SK-N-SH treated with all-trans-retinoic acid at 6 μM for 48 hours (cell line): ENCODE measurements at regions not wholly inside any gene's neighbourhood (a gene's known extent, or its start where the extent isn't known, plus 50 kb on each side); places are given as distances from the start of the nearest gene placed in this dataset.

Source experiments
- ATAC-seq: fragments of 200-7000 bp; cut with Tn5 transposase; 3 replicates; pipeline ENCODE4 v1.9.1; 2020; ENCODE audit warnings: mild to moderate bottlenecking, moderate library complexity
- ARNTL ChIP-seq: fragments of 450-650 bp; formaldehyde crosslinking; IDR thresholded peaks from 2 replicates; pipeline ENCODE4 v1.5.0; 2020; ENCODE audit warnings: low read depth, mild to moderate bottlenecking, moderate library complexity, borderline replicate concordance
- BACH2 ChIP-seq: fragments of 250-450 bp; sonication (Bioruptor Pico); IDR thresholded peaks from 2 replicates; pipeline ENCODE4 v1.9.0; 2021; ENCODE audit warnings: mild to moderate bottlenecking, borderline replicate concordance
- CREB5 ChIP-seq: fragments of 250-450 bp; sonication (Bioruptor Pico); IDR thresholded peaks from 2 replicates; pipeline ENCODE4 v1.5.1; 2020; ENCODE audit warnings: low read depth, mild to moderate bottlenecking, moderate library complexity
- CSDC2 ChIP-seq: fragments of 250-450 bp; sonication (Bioruptor Pico); IDR thresholded peaks from 2 replicates; pipeline ENCODE4 v1.5.0; 2020; ENCODE audit warnings: mild to moderate bottlenecking, moderate library complexity
- ESRRG ChIP-seq: fragments of 250-450 bp; sonication (Bioruptor Pico); IDR thresholded peaks from 2 replicates; pipeline ENCODE4 v1.6.1; 2021; ENCODE audit warnings: mild to moderate bottlenecking
- GLIS3 ChIP-seq: fragments of 250-450 bp; sonication (Bioruptor Pico); IDR thresholded peaks from 2 replicates; pipeline ENCODE4 v1.5.0; 2020; ENCODE audit warnings: mild to moderate bottlenecking, moderate library complexity
- ISL1 ChIP-seq: fragments of 250-450 bp; sonication (Bioruptor Pico); IDR thresholded peaks from 2 replicates; pipeline ENCODE4 v2.1.2; 2022; ENCODE audit warnings: mild to moderate bottlenecking, moderate library complexity
- OSR1 ChIP-seq: fragments of 250-450 bp; sonication (Bioruptor Pico); IDR thresholded peaks from 2 replicates; pipeline ENCODE4 v1.8.0; 2022; ENCODE audit warnings: moderate library complexity, mild to moderate bottlenecking, inconsistent platforms
- POU6F1 ChIP-seq: fragments of 250-450 bp; sonication (Bioruptor Pico); IDR thresholded peaks from 2 replicates; pipeline ENCODE4 v1.8.0; 2021; ENCODE audit warnings: low read depth, mild to moderate bottlenecking, moderate library complexity, borderline replicate concordance
- PPARA ChIP-seq: fragments of 250-450 bp; sonication (Bioruptor Pico); IDR thresholded peaks from 2 replicates; pipeline ENCODE4 v1.5.0; 2020; ENCODE audit warnings: mild to moderate bottlenecking, borderline replicate concordance
- RARB ChIP-seq: fragments of 250-450 bp; sonication (Bioruptor Pico); IDR thresholded peaks from 2 replicates; pipeline ENCODE4 v1.8.0; 2021; ENCODE audit warnings: mild to moderate bottlenecking, moderate library complexity
- SNAI2 ChIP-seq: fragments of 250-450 bp; sonication (Bioruptor Pico); IDR thresholded peaks from 2 replicates; pipeline ENCODE4 v1.5.0; 2020; ENCODE audit warnings: mild to moderate bottlenecking, moderate library complexity
- TOX ChIP-seq: fragments of 250-450 bp; sonication (Bioruptor Pico); IDR thresholded peaks from 2 replicates; pipeline ENCODE4 v1.8.0; 2021; ENCODE audit warnings: mild to moderate bottlenecking, moderate library complexity, borderline replicate concordance
- ZFP3 ChIP-seq: fragments of 250-450 bp; sonication (Bioruptor Pico); IDR thresholded peaks from 2 replicates; pipeline ENCODE4 v1.5.0; 2020; ENCODE audit warnings: mild to moderate bottlenecking, moderate library complexity
- ZFP30 ChIP-seq: fragments of 450-650 bp; formaldehyde crosslinking; IDR thresholded peaks from 2 replicates; pipeline ENCODE4 v1.5.0; 2022; ENCODE audit warnings: mild to moderate bottlenecking, moderate library complexity
- ZNF565 ChIP-seq: fragments of 450-650 bp; formaldehyde crosslinking; conservative IDR thresholded peaks from 2 replicates; pipeline ENCODE4 v1.5.0; 2020; ENCODE audit warnings: low read depth, mild to moderate bottlenecking, moderate library complexity
- ZNF70 ChIP-seq: fragments of 450-650 bp; formaldehyde crosslinking; IDR thresholded peaks from 2 replicates; pipeline ENCODE4 v1.5.0; 2020; ENCODE audit warnings: mild to moderate bottlenecking, moderate library complexity
- ZNF8 ChIP-seq: fragments of 450-650 bp; formaldehyde crosslinking; IDR thresholded peaks from 2 replicates; pipeline ENCODE4 v1.5.0; 2020; ENCODE audit warnings: mild to moderate bottlenecking, moderate library complexity
- TF ChIP-seq, protein P1 (sequence below): fragments of 250-450 bp; sonication (Bioruptor Pico); IDR thresholded peaks from 2 replicates; pipeline ENCODE4 v1.5.0; 2020; ENCODE audit warnings: mild to moderate bottlenecking, moderate library complexity
- TF ChIP-seq, protein P2 (sequence below): fragments of 250-450 bp; sonication (Bioruptor Pico); IDR thresholded peaks from 2 replicates; pipeline ENCODE4 v1.5.1; 2021; ENCODE audit warnings: mild to moderate bottlenecking, moderate library complexity

- TF ChIP-seq, protein P1, sequence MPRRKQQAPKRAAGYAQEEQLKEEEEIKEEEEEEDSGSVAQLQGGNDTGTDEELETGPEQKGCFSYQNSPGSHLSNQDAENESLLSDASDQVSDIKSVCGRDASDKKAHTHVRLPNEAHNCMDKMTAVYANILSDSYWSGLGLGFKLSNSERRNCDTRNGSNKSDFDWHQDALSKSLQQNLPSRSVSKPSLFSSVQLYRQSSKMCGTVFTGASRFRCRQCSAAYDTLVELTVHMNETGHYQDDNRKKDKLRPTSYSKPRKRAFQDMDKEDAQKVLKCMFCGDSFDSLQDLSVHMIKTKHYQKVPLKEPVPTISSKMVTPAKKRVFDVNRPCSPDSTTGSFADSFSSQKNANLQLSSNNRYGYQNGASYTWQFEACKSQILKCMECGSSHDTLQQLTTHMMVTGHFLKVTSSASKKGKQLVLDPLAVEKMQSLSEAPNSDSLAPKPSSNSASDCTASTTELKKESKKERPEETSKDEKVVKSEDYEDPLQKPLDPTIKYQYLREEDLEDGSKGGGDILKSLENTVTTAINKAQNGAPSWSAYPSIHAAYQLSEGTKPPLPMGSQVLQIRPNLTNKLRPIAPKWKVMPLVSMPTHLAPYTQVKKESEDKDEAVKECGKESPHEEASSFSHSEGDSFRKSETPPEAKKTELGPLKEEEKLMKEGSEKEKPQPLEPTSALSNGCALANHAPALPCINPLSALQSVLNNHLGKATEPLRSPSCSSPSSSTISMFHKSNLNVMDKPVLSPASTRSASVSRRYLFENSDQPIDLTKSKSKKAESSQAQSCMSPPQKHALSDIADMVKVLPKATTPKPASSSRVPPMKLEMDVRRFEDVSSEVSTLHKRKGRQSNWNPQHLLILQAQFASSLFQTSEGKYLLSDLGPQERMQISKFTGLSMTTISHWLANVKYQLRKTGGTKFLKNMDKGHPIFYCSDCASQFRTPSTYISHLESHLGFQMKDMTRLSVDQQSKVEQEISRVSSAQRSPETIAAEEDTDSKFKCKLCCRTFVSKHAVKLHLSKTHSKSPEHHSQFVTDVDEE (CRISPR knock-in tag), result no peak
- TF ChIP-seq POU6F1 (CRISPR knock-in tag), result no peak
- TF ChIP-seq ZNF70 (CRISPR knock-in tag), result no peak
- no peak for TF ChIP-seq ISL1 (CRISPR knock-in tag)
- TF ChIP-seq, protein P2, sequence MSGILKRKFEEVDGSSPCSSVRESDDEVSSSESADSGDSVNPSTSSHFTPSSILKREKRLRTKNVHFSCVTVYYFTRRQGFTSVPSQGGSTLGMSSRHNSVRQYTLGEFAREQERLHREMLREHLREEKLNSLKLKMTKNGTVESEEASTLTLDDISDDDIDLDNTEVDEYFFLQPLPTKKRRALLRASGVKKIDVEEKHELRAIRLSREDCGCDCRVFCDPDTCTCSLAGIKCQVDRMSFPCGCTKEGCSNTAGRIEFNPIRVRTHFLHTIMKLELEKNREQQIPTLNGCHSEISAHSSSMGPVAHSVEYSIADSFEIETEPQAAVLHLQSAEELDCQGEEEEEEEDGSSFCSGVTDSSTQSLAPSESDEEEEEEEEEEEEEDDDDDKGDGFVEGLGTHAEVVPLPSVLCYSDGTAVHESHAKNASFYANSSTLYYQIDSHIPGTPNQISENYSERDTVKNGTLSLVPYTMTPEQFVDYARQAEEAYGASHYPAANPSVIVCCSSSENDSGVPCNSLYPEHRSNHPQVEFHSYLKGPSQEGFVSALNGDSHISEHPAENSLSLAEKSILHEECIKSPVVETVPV (CRISPR knock-in tag), result no peak
- TF ChIP-seq ZFP3, result no peak
- TF ChIP-seq PPARA (CRISPR knock-in tag), result no peak
- TF ChIP-seq ZFP30 (CRISPR knock-in tag), result no peak
- TF ChIP-seq CREB5 (CRISPR knock-in tag), result no peak
- no peak for TF ChIP-seq SNAI2 (CRISPR knock-in tag)
- no peak for TF ChIP-seq CSDC2 (CRISPR knock-in tag)
- no peak for TF ChIP-seq ZNF8 (CRISPR knock-in tag)
- no peak for TF ChIP-seq ESRRG (CRISPR knock-in tag)
- no peak for TF ChIP-seq TOX (CRISPR knock-in tag)
- TF ChIP-seq RARB (CRISPR knock-in tag), result no peak
- no peak for ATAC-seq
Measured at GRCh38 chr9:95643619-95644018, 126.8 kb upstream of the PTCH1 start.

DNA sequence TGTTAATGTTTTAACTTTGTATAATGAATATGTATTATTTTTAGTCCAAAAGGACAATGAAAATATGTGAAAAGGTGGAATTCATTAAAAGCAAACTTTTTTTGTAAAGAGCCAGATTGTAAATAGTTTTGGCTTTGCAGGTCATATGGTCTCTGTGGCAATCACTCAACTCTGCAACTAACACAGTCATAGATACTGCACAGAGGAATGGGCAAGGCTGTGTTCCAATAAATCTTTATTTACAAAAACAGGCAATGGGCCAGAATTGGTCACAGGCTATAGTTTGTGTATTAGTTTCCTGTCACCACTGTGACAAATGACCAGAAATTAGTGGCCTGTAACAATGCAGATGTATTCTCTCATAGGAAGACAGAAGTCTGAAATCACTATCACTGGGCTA is 125.4 kb upstream of the PTCH1 start:
- ATAC-seq, result no peak
- TF ChIP-seq BACH2 (CRISPR knock-in tag) (no peak), ZFP3 (no peak), ZNF70 (CRISPR knock-in tag) (no peak), CREB5 (CRISPR knock-in tag) (no peak), ARNTL (no peak), ISL1 (CRISPR knock-in tag) (no peak)

GRCh38 chr9:95641586-95641985 is 124.8 kb upstream of the PTCH1 start:
- ATAC-seq, result no peak
- TF ChIP-seq ZNF8 (CRISPR knock-in tag) (no peak), CSDC2 (CRISPR knock-in tag) (no peak), BACH2 (CRISPR knock-in tag) (no peak), CREB5 (CRISPR knock-in tag) (no peak), SNAI2 (CRISPR knock-in tag) (no peak), ZNF565 (CRISPR knock-in tag) (no peak), OSR1 (CRISPR knock-in tag) (no peak), GLIS3 (no peak), ARNTL (no peak), ZFP3 (no peak), POU6F1 (CRISPR knock-in tag) (no peak), PPARA (CRISPR knock-in tag) (no peak), ZFP30 (CRISPR knock-in tag) (no peak), ZNF70 (CRISPR knock-in tag) (no peak)
- TF ChIP-seq, protein P2 (CRISPR knock-in tag), result no peak
- TF ChIP-seq, protein P1 (CRISPR knock-in tag), result no peak
